GM23248 (cell line): ENCODE measurements at regions not wholly inside any gene's neighbourhood (a gene's known extent, or its start where the extent isn't known, plus 50 kb on each side); places are given as distances from the start of the nearest gene placed in this dataset.

Source experiments
- EZH2 ChIP-seq: fragments of 200-600 bp; sonication (generic); IDR thresholded peaks from 2 replicates; pipeline ENCODE4 v1.6.1; 2018; ENCODE audit warnings: antibody characterized with exemption, mild to moderate bottlenecking; ENCODE audit not compliant: insufficient read depth, poor library complexity, severe bottlenecking
- EZH2phosphoT487 ChIP-seq: fragments of 200-600 bp; sonication (generic); IDR thresholded peaks from 2 replicates; pipeline ENCODE4 v1.6.1; 2018; ENCODE audit warnings: antibody characterized with exemption, moderate library complexity, mild to moderate bottlenecking, low read depth; ENCODE audit not compliant: insufficient read depth

DNA sequence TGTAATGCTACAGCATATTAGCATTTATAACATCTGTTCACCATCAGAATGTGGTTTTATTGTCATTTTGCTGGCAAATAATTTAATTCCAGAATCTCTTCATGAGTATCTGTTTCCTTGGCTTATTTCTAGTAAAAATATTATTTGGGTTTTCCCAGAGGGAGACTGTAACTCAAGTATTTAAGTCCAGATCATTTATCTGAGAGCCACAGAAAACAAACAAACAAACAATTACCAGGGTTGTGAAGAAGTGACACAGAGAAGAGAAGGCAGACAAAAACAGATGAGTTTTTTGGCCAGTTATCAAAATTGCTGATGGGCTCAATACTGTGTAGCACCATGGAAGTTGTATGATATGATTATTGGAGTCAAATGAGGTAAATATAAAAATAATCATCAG is 515.1 kb downstream of the TECRL start:
- TF ChIP-seq EZH2 = no peak
- no peak for TF ChIP-seq EZH2phosphoT487
